ENCODE measurements at regions not wholly inside any gene's neighbourhood (a gene's known extent, or its start where the extent isn't known, plus 50 kb on each side); places are given as distances from the start of the nearest gene placed in this dataset.
A peak's percentile ranks its signal among the peaks of the same experiment; 100 is the strongest.

GRCh38 chr12:92010853-92011701, 134.6 kb downstream of the BTG1 start:
- Mint-ChIP-seq H3K4me3 (peak overlapping the region; percentile 32), H3K4me1 (ENCODE audit: low read depth) (peaks cover 57% of the 10 kb centered on the region), H3K27me3 (no peaks in the 10 kb centered on the region), H3K9me3 (peaks cover 16% of the 10 kb centered on the region), H3K36me3 (ENCODE audit: low read depth) (peaks cover 7% of the 10 kb centered on the region), H3K27ac (peak overlapping the region; percentile 71)
- no peak for DNase-seq

- H3K36me3 Mint-ChIP-seq (ENCODE audit: low read depth) = peaks cover 9% of the 10 kb centered on the region
- H3K27ac Mint-ChIP-seq = peak overlapping the region; percentile 44
- peaks cover 58% of the 10 kb centered on the region for H3K4me1 Mint-ChIP-seq (ENCODE audit: low read depth)
- H3K27me3 Mint-ChIP-seq = no peaks in the 10 kb centered on the region
- no peak for DNase-seq
- peaks cover 16% of the 10 kb centered on the region for H3K9me3 Mint-ChIP-seq
- H3K4me3 Mint-ChIP-seq = no peak overlapping the region
These were observed 135.3 kb downstream of the BTG1 start for GRCh38 chr12:92010368-92010767.

- no peak overlapping the region for H3K4me3 Mint-ChIP-seq
- H3K4me1 Mint-ChIP-seq (ENCODE audit: low read depth) = peaks cover 70% of the 10 kb centered on the region
- H3K27ac Mint-ChIP-seq = peak overlapping the region; percentile 11
- no peaks in the 10 kb centered on the region for H3K27me3 Mint-ChIP-seq
- DNase-seq = no peak
- peaks cover 19% of the 10 kb centered on the region for H3K9me3 Mint-ChIP-seq
- H3K36me3 Mint-ChIP-seq (ENCODE audit: low read depth) = peaks cover 11% of the 10 kb centered on the region
These were observed 137.3 kb downstream of the BTG1 start for GRCh38 chr12:92008345-92008744.

- Mint-ChIP-seq H3K4me3 (no peak overlapping the region), H3K27me3 (no peaks in the 10 kb centered on the region), H3K27ac (no peak overlapping the region), H3K4me1 (ENCODE audit: low read depth) (peaks cover 70% of the 10 kb centered on the region), H3K36me3 (ENCODE audit: low read depth) (peaks cover 11% of the 10 kb centered on the region), H3K9me3 (peaks cover 16% of the 10 kb centered on the region)
- no peak for DNase-seq
These were observed 137.9 kb downstream of the BTG1 start for GRCh38 chr12:92007787-92008186.

- no peaks in the 10 kb centered on the region for H3K27me3 Mint-ChIP-seq
- H3K36me3 Mint-ChIP-seq (ENCODE audit: low read depth) = peaks cover 27% of the 10 kb centered on the region
- peaks cover 20% of the 10 kb centered on the region for H3K9me3 Mint-ChIP-seq
- H3K27ac Mint-ChIP-seq = no peak overlapping the region
- peaks cover 58% of the 10 kb centered on the region for H3K4me1 Mint-ChIP-seq (ENCODE audit: low read depth)
- no peak overlapping the region for H3K4me3 Mint-ChIP-seq
- no peak for DNase-seq
These were observed 141.9 kb downstream of the BTG1 start for GRCh38 chr12:92003701-92004100.

GRCh38 chr12:92002673-92003382, 142.8 kb downstream of the BTG1 start:
- Mint-ChIP-seq H3K4me3 (peak overlapping the region; percentile 7), H3K4me1 (ENCODE audit: low read depth) (peaks cover 57% of the 10 kb centered on the region), H3K36me3 (ENCODE audit: low read depth) (peaks cover 32% of the 10 kb centered on the region), H3K9me3 (peaks cover 25% of the 10 kb centered on the region), H3K27me3 (no peaks in the 10 kb centered on the region), H3K27ac (peak overlapping the region; percentile 36)
- DNase-seq = no peak

- Mint-ChIP-seq H3K27ac (peak overlapping the region; percentile 36), H3K27me3 (no peaks in the 10 kb centered on the region), H3K4me3 (peak overlapping the region; percentile 7), H3K36me3 (ENCODE audit: low read depth) (peaks cover 29% of the 10 kb centered on the region), H3K4me1 (ENCODE audit: low read depth) (peaks cover 54% of the 10 kb centered on the region), H3K9me3 (peaks cover 22% of the 10 kb centered on the region)
- DNase-seq = no peak
These were observed 143.4 kb downstream of the BTG1 start for GRCh38 chr12:92002195-92002649.

- no peaks in the 10 kb centered on the region for H3K27me3 Mint-ChIP-seq
- H3K4me1 Mint-ChIP-seq (ENCODE audit: low read depth) = peaks cover 52% of the 10 kb centered on the region
These were observed 145.0 kb downstream of the BTG1 start for GRCh38 chr12:92000597-92000996.

GRCh38 chr12:91999823-92000222, 145.8 kb downstream of the BTG1 start:
- H3K4me3 Mint-ChIP-seq = no peak overlapping the region
- no peaks in the 10 kb centered on the region for H3K27me3 Mint-ChIP-seq
- peaks cover 23% of the 10 kb centered on the region for H3K36me3 Mint-ChIP-seq (ENCODE audit: low read depth)
- no peak for DNase-seq
- peaks cover 46% of the 10 kb centered on the region for H3K4me1 Mint-ChIP-seq (ENCODE audit: low read depth)
- no peak overlapping the region for H3K27ac Mint-ChIP-seq
- peaks cover 16% of the 10 kb centered on the region for H3K9me3 Mint-ChIP-seq

More at GRCh38 chr12:92000597-92000996, 145.0 kb downstream of the BTG1 start:
- H3K4me3 Mint-ChIP-seq = no peak overlapping the region
- H3K36me3 Mint-ChIP-seq (ENCODE audit: low read depth) = peaks cover 23% of the 10 kb centered on the region
- H3K27ac Mint-ChIP-seq = no peak overlapping the region
- DNase-seq = no peak
- peaks cover 16% of the 10 kb centered on the region for H3K9me3 Mint-ChIP-seq

GRCh38 chr12:91998316-91998715, 147.3 kb downstream of the BTG1 start:
- H3K9me3 Mint-ChIP-seq = peaks cover 13% of the 10 kb centered on the region
- H3K27me3 Mint-ChIP-seq = no peaks in the 10 kb centered on the region
- DNase-seq = no peak
- peaks cover 42% of the 10 kb centered on the region for H3K4me1 Mint-ChIP-seq (ENCODE audit: low read depth)
- H3K36me3 Mint-ChIP-seq (ENCODE audit: low read depth) = peaks cover 22% of the 10 kb centered on the region
- no peak overlapping the region for H3K27ac Mint-ChIP-seq
- no peak overlapping the region for H3K4me3 Mint-ChIP-seq

- H3K4me3 Mint-ChIP-seq = no peak overlapping the region
- no peaks in the 10 kb centered on the region for H3K27me3 Mint-ChIP-seq
- no peak overlapping the region for H3K27ac Mint-ChIP-seq
- peaks cover 42% of the 10 kb centered on the region for H3K4me1 Mint-ChIP-seq (ENCODE audit: low read depth)
- H3K36me3 Mint-ChIP-seq (ENCODE audit: low read depth) = peaks cover 13% of the 10 kb centered on the region
- DNase-seq = no peak
- H3K9me3 Mint-ChIP-seq = peaks cover 11% of the 10 kb centered on the region
These were observed 151.3 kb downstream of the BTG1 start for GRCh38 chr12:91994208-91994797.

- Mint-ChIP-seq H3K9me3 (peaks cover 8% of the 10 kb centered on the region), H3K27ac (no peak overlapping the region), H3K4me1 (ENCODE audit: low read depth) (peaks cover 49% of the 10 kb centered on the region), H3K36me3 (ENCODE audit: low read depth) (peaks cover 7% of the 10 kb centered on the region), H3K27me3 (no peaks in the 10 kb centered on the region), H3K4me3 (no peak overlapping the region)
- DNase-seq = no peak
These were observed 152.2 kb downstream of the BTG1 start for GRCh38 chr12:91993287-91994017.

- no peaks in the 10 kb centered on the region for H3K9me3 Mint-ChIP-seq
- DNase-seq = no peak
- H3K4me3 Mint-ChIP-seq = no peak overlapping the region
- peaks cover 55% of the 10 kb centered on the region for H3K4me1 Mint-ChIP-seq (ENCODE audit: low read depth)
- H3K27ac Mint-ChIP-seq = no peak overlapping the region
- H3K27me3 Mint-ChIP-seq = no peaks in the 10 kb centered on the region
- H3K36me3 Mint-ChIP-seq (ENCODE audit: low read depth) = peaks cover 5% of the 10 kb centered on the region
These were observed 154.1 kb downstream of the BTG1 start for GRCh38 chr12:91991399-91992187.

Data from activated T-cell treated with anti-CD3 and anti-CD28 coated beads, Interleukin-2, amount 50 U/mL, for 24 hours (primary cell).